WI38 (cell line): ENCODE measurements at regions not wholly inside any gene's neighbourhood (a gene's known extent, or its start where the extent isn't known, plus 50 kb on each side); places are given as distances from the start of the nearest gene placed in this dataset.

Source experiments
- H3K4me3 ChIP-seq: 2 replicates; pipeline ENCODE4 v1.5.1; 2011; ENCODE audit warnings: low read depth, mild to moderate bottlenecking, control low read depth, low read length
- CTCF ChIP-seq: IDR thresholded peaks from 2 replicates; pipeline ENCODE4 v1.5.1; 2012; ENCODE audit warnings: low read depth, mild to moderate bottlenecking, control low read depth, low read length

- no peak for TF ChIP-seq CTCF
- no peak overlapping the region for H3K4me3 ChIP-seq
Observed at GRCh38 chr1:194175251-194175650, 988.8 kb upstream of the B3GALT2 start.

- TF ChIP-seq CTCF, result no peak
- H3K4me3 ChIP-seq, result no peak overlapping the region
Observed at GRCh38 chr1:194174528-194174927, 988.1 kb upstream of the B3GALT2 start.

- TF ChIP-seq CTCF, result no peak
- H3K4me3 ChIP-seq, result no peak overlapping the region
Observed at GRCh38 chr1:194171596-194171995, 985.2 kb upstream of the B3GALT2 start.

GRCh38 chr1:194167956-194168640 is 981.7 kb upstream of the B3GALT2 start:
- no peak overlapping the region for H3K4me3 ChIP-seq
- no peak for TF ChIP-seq CTCF

- TF ChIP-seq CTCF, result no peak
- H3K4me3 ChIP-seq, result no peak overlapping the region
Observed at GRCh38 chr1:194164755-194165154, 978.3 kb upstream of the B3GALT2 start.

GRCh38 chr1:194161591-194161990 is 975.2 kb upstream of the B3GALT2 start:
- no peak overlapping the region for H3K4me3 ChIP-seq
- no peak for TF ChIP-seq CTCF

- H3K4me3 ChIP-seq, result no peak overlapping the region
- no peak for TF ChIP-seq CTCF
Observed at GRCh38 chr1:194159941-194160340, 973.5 kb upstream of the B3GALT2 start.
